Activated CD4-positive, alpha-beta T cell treated with anti-CD3 and anti-CD28 coated beads, Interleukin-2, amount 50 U/mL, for 48 hours (primary cell): ENCODE measurements at regions not wholly inside any gene's neighbourhood (a gene's known extent, or its start where the extent isn't known, plus 50 kb on each side); places are given as distances from the start of the nearest gene placed in this dataset.
"Not testable (repeated sequence)": the region's sequence is repeated elsewhere in the genome, so short reads cannot be mapped to it uniquely, and the experiment has no call there.

ENCODE experiments used
- DNase-seq, 2 experiments: peaks; one replicate each; pipeline ENCODE4 v3.0.0-alpha.2; 2020

GRCh38 chr7:121618182-121618581, 222.1 kb upstream of the FAM3C start:
- DNase-seq = no peak

- no peak for DNase-seq
Measured at GRCh38 chr7:121610243-121610642, 214.1 kb upstream of the FAM3C start.

GRCh38 chr7:121609208-121609607, 213.1 kb upstream of the FAM3C start:
- DNase-seq = no peak

- DNase-seq = no peak
Measured at GRCh38 chr7:121608785-121609184, 212.7 kb upstream of the FAM3C start.

- not testable (repeated sequence) for DNase-seq
Measured at GRCh38 chr7:121608183-121608582, 212.1 kb upstream of the FAM3C start.

- no peak for DNase-seq
Measured at GRCh38 chr7:121605317-121605680, 209.2 kb upstream of the FAM3C start.

- no peak for DNase-seq
Measured at GRCh38 chr7:121604627-121605316, 208.7 kb upstream of the FAM3C start.

GRCh38 chr7:121603886-121604285, 207.8 kb upstream of the FAM3C start:
- DNase-seq = no peak

- DNase-seq = no peak
Measured at GRCh38 chr7:121599887-121600286, 203.8 kb upstream of the FAM3C start.

GRCh38 chr7:121595758-121596696, 199.9 kb upstream of the FAM3C start:
- DNase-seq = no peak

GRCh38 chr7:121591926-121592325, 195.8 kb upstream of the FAM3C start:
- DNase-seq = no peak

- no peak for DNase-seq
Measured at GRCh38 chr7:121587435-121587834, 191.3 kb upstream of the FAM3C start.

- no peak for DNase-seq
Measured at GRCh38 chr7:121582258-121582657, 186.2 kb upstream of the FAM3C start.

GRCh38 chr7:121579639-121580038, 183.5 kb upstream of the FAM3C start:
- DNase-seq = no peak

GRCh38 chr7:121578669-121579068, 182.6 kb upstream of the FAM3C start:
- DNase-seq = no peak

- no peak for DNase-seq
Measured at GRCh38 chr7:121576148-121576917, 180.2 kb upstream of the FAM3C start.

- no peak for DNase-seq
Measured at GRCh38 chr7:121575194-121575765, 179.2 kb upstream of the FAM3C start.

- no peak for DNase-seq
Measured at GRCh38 chr7:121574109-121574508, 178.0 kb upstream of the FAM3C start.

- no peak for DNase-seq
Measured at GRCh38 chr7:121572615-121573014, 176.5 kb upstream of the FAM3C start.

- no peak for DNase-seq
Measured at GRCh38 chr7:121570365-121570764, 174.3 kb upstream of the FAM3C start.

GRCh38 chr7:121563177-121563576, 167.1 kb upstream of the FAM3C start:
- DNase-seq = no peak

GRCh38 chr7:121562259-121562658, 166.2 kb upstream of the FAM3C start:
- DNase-seq = no peak

- DNase-seq = no peak
Measured at GRCh38 chr7:121561717-121562116, 165.6 kb upstream of the FAM3C start.
